Hematopoietic multipotent progenitor cell (in vitro differentiated cells): ENCODE measurements at regions not wholly inside any gene's neighbourhood (a gene's known extent, or its start where the extent isn't known, plus 50 kb on each side); places are given as distances from the start of the nearest gene placed in this dataset.

Experiments used
- DNase-seq, 3 donors: peaks; one replicate each; pipeline ENCODE4 v3.0.0-alpha.2; 2011 to 2015; ENCODE audit warnings: low read depth in 2 of 3, low spot score in 2 of 3

GRCh38 chr10:83233691-83234090, 905.6 kb upstream of the GHITM start:
- no peak for DNase-seq

GRCh38 chr10:83248106-83248631, 891.1 kb upstream of the GHITM start:
- no peak for DNase-seq

GRCh38 chr10:83250396-83250795, 888.9 kb upstream of the GHITM start:
- no peak for DNase-seq

GRCh38 chr10:83252169-83252568, 887.1 kb upstream of the GHITM start:
- DNase-seq: no peak

- no peak for DNase-seq
Measured at GRCh38 chr10:83252596-83252995, 886.7 kb upstream of the GHITM start.

- no peak for DNase-seq
Measured at GRCh38 chr10:83253011-83253671, 886.2 kb upstream of the GHITM start.

GRCh38 chr10:83254698-83255097, 884.6 kb upstream of the GHITM start:
- DNase-seq: no peak

GRCh38 chr10:83262434-83262833, 876.9 kb upstream of the GHITM start:
- no peak for DNase-seq

- DNase-seq: no peak
Measured at GRCh38 chr10:83272666-83273434, 866.5 kb upstream of the GHITM start.

GRCh38 chr10:83274088-83274487, 865.2 kb upstream of the GHITM start:
- DNase-seq: no peak

GRCh38 chr10:83276971-83277370, 862.3 kb upstream of the GHITM start:
- no peak for DNase-seq

- no peak for DNase-seq
Measured at GRCh38 chr10:83283151-83283550, 856.2 kb upstream of the GHITM start.

- DNase-seq: no peak
Measured at GRCh38 chr10:83287374-83287773, 851.9 kb upstream of the GHITM start.

GRCh38 chr10:83289373-83289772, 849.9 kb upstream of the GHITM start:
- DNase-seq: no peak

- DNase-seq: no peak
Measured at GRCh38 chr10:83289948-83290347, 849.4 kb upstream of the GHITM start.

- DNase-seq: no peak
Measured at GRCh38 chr10:83301732-83302131, 837.6 kb upstream of the GHITM start.

GRCh38 chr10:83302623-83303022, 836.7 kb upstream of the GHITM start:
- DNase-seq: no peak

- no peak for DNase-seq
Measured at GRCh38 chr10:83310688-83311087, 828.6 kb upstream of the GHITM start.

GRCh38 chr10:83312570-83312969, 826.7 kb upstream of the GHITM start:
- no peak for DNase-seq

GRCh38 chr10:83332690-83333089, 806.6 kb upstream of the GHITM start:
- DNase-seq: no peak

- DNase-seq: no peak
Measured at GRCh38 chr10:83333566-83333965, 805.7 kb upstream of the GHITM start.

GRCh38 chr10:83343676-83344075, 795.6 kb upstream of the GHITM start:
- DNase-seq: no peak
